ENCODE measurements at regions not wholly inside any gene's neighbourhood (a gene's known extent, or its start where the extent isn't known, plus 50 kb on each side); places are given as distances from the start of the nearest gene placed in this dataset.

DNA sequence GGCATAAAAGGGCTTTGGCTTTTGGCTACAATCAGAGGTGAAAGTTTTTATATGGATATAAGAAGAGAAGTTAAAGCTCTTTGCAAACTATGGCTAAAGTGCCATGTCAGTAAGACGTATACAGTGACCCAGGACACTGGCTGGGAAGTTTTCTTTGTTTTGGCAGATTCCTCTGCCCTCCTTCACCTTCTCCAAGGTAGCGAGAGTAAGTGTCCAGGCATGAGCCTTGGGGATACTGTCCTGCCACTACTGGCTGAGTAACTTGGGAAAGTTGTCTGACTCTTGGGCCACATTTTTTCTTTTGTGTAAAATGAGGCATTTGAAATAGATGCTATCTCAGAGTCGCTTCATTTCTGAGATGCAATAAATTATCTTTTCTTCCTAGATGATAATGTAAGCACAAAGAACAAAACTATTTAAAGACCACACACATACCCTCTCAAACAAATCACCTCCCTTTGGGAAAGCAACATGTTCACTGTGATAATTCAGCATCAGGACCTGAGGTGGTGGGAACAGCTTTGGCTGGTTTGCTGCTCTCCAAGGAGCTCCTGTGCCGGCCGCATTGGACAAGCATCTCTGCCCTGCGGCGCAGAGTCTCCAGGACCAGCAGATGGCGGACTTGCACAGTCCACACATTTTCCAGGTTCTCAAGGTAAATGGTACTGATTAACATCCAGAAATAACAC lies 106.3 kb downstream of the PTCSC3 start:
- peak overlapping the region; percentile 43; the same call in 1 of the 2 replicates for H3K4me2 ChIP-seq (ENCODE audit: low read length)
- no peaks in the 10 kb centered on the region for H3K36me3 ChIP-seq (ENCODE audit: control insufficient read depth in 1 of 2, insufficient read depth in 2 of 2, low read length in 2 of 2)
- H3K27ac ChIP-seq (ENCODE audit: low read depth, low read length): no peak overlapping the region
- DNase-seq (ENCODE audit: low read depth, low spot score): peak; percentile 55
- no peak overlapping the region for H3K4me3 ChIP-seq (replicated peaks in 1 of 2; ENCODE audit: low read depth in 1 of 2, low read length in 2 of 2)
- H3K79me2 ChIP-seq (ENCODE audit: insufficient read depth, low read length): no peaks in the 10 kb centered on the region
- no TSS peak for BruUV-seq (replicated peaks)
- H3K27me3 ChIP-seq (ENCODE audit: insufficient read depth, low read length): no peaks in the 10 kb centered on the region
- no peaks in the 10 kb centered on the region for H4K20me1 ChIP-seq (ENCODE audit: insufficient read depth)
- H3K9me3 ChIP-seq (ENCODE audit: control insufficient read depth in 1 of 2, insufficient read depth in 1 of 2, low read depth in 1 of 2, low read length in 2 of 2): no peaks in the 10 kb centered on the region
- no peak overlapping the region for H3K9ac ChIP-seq (ENCODE audit: low read length)
- TF ChIP-seq RAD21 (IDR thresholded peaks at IDR 0.05; ENCODE audit: low read depth) (peak; percentile 80), CEBPB (IDR thresholded peaks at IDR 0.05; ENCODE audit: low read depth) (no peak)
- TF ChIP-seq, protein P1, sequence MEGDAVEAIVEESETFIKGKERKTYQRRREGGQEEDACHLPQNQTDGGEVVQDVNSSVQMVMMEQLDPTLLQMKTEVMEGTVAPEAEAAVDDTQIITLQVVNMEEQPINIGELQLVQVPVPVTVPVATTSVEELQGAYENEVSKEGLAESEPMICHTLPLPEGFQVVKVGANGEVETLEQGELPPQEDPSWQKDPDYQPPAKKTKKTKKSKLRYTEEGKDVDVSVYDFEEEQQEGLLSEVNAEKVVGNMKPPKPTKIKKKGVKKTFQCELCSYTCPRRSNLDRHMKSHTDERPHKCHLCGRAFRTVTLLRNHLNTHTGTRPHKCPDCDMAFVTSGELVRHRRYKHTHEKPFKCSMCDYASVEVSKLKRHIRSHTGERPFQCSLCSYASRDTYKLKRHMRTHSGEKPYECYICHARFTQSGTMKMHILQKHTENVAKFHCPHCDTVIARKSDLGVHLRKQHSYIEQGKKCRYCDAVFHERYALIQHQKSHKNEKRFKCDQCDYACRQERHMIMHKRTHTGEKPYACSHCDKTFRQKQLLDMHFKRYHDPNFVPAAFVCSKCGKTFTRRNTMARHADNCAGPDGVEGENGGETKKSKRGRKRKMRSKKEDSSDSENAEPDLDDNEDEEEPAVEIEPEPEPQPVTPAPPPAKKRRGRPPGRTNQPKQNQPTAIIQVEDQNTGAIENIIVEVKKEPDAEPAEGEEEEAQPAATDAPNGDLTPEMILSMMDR (IDR thresholded peaks at IDR 0.05 in 2 of 3, conservative IDR thresholded peaks at IDR 0.05 in 1 of 3; ENCODE audit: borderline replicate concordance in 1 of 3, insufficient read depth in 1 of 3, low read depth in 2 of 3, low read length in 2 of 3): peak; percentile 59 to 96 (median 89); a peak in 5 of 6 replicates
- ChIA-PET CTCF (interaction anchor here (0.6 to 3.7 kb wide), 49 partner anchors 7 to 1080 kb away, joined by 3 to 62 read pairs (median 4); no protein-coding TSS in a partner anchor), POLR2A (interaction anchor here (0.7 to 1.5 kb wide), 2 partner anchors 483 to 958 kb away, joined by 3 to 4 read pairs; no protein-coding TSS in a partner anchor), RAD21 (ENCODE audit: low non-redundant PET in 1 of 2, low total read pairs in 2 of 2, uncharacterized antibody in 2 of 2, unreplicated experiment in 2 of 2) (interaction anchor here (0.8 to 2.1 kb wide), 8 partner anchors 21 to 872 kb away, joined by 3 to 8 read pairs (median 6); no protein-coding TSS in a partner anchor)
- H3K4me1 ChIP-seq (ENCODE audit: control insufficient read depth in 1 of 2, insufficient read depth in 2 of 2, low read length in 2 of 2): peaks cover 12 to 17% of the 10 kb centered on the region in 2 experiments
- H3K9me2 ChIP-seq (ENCODE audit: insufficient read depth): no peaks in the 10 kb centered on the region
- H2AFZ ChIP-seq (ENCODE audit: low read depth, low read length, poor library complexity, severe bottlenecking): peak overlapping the region; percentile 71
- intact Hi-C loops (cut with micrococcal nuclease): loop anchor here (1.0 to 5.0 kb wide), 5 partner anchors 304 to 1077 kb away; no protein-coding TSS in a partner anchor
- peak; percentile 82 for ATAC-seq

DNA sequence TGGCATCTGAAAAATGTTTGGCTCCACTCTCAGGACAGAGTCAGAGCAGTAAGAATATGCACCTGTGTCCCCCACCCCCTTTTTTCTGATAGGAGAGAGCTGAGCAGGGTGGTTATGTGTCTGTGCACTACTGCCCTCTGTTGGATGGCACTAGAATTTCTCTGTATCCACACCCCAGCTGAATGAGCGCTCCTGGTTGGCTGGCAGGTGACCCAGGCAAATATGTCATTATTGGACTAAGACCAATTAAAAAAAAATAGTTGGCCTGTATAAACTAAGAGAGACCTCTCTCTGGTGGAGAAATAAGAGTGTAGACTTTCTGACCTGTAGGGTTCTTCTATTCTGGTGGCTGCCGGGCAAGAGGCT lies 107.0 kb downstream of the PTCSC3 start:
- Histone ChIP-seq H3K36me3 (ENCODE audit: control insufficient read depth in 1 of 2, insufficient read depth in 2 of 2, low read length in 2 of 2) (no peaks in the 10 kb centered on the region), H2AFZ (ENCODE audit: low read depth, low read length, poor library complexity, severe bottlenecking) (peak overlapping the region; percentile 71), H3K27ac (ENCODE audit: low read depth, low read length) (no peak overlapping the region), H3K9me3 (ENCODE audit: control insufficient read depth in 1 of 2, insufficient read depth in 1 of 2, low read depth in 1 of 2, low read length in 2 of 2) (no peaks in the 10 kb centered on the region), H3K9ac (ENCODE audit: low read length) (no peak overlapping the region), H3K79me2 (ENCODE audit: insufficient read depth, low read length) (no peaks in the 10 kb centered on the region), H4K20me1 (ENCODE audit: insufficient read depth) (no peaks in the 10 kb centered on the region), H3K4me1 (ENCODE audit: control insufficient read depth in 1 of 2, insufficient read depth in 2 of 2, low read length in 2 of 2) (peaks cover 12 to 17% of the 10 kb centered on the region in 2 experiments), H3K27me3 (ENCODE audit: insufficient read depth, low read length) (no peaks in the 10 kb centered on the region), H3K9me2 (ENCODE audit: insufficient read depth) (no peaks in the 10 kb centered on the region), H3K4me3 (replicated peaks in 1 of 2; ENCODE audit: low read depth in 1 of 2, low read length in 2 of 2) (no peak overlapping the region), H3K4me2 (ENCODE audit: low read length) (peak overlapping the region; percentile 43)
- no TSS peak for BruUV-seq (replicated peaks)
- CTCF ChIA-PET: interaction anchor here (0.6 to 3.7 kb wide), 47 partner anchors 8 to 1080 kb away, joined by 3 to 62 read pairs (median 5); no protein-coding TSS in a partner anchor
- DNase-seq (ENCODE audit: low read depth, low spot score) (peak; percentile 62), ATAC-seq (peak; percentile 91)
- POLR2A ChIA-PET: interaction anchor here (1.5 kb wide), 1 partner anchor 484 kb away, joined by 4 read pairs; no protein-coding TSS in a partner anchor
- intact Hi-C loops (cut with micrococcal nuclease): loop anchor here (2.0 kb wide), 1 partner anchor 189 kb away; no protein-coding TSS in a partner anchor
- RAD21 ChIA-PET (ENCODE audit: low non-redundant PET in 1 of 2, low total read pairs in 2 of 2, uncharacterized antibody in 2 of 2, unreplicated experiment in 2 of 2): interaction anchor here (1.2 to 2.1 kb wide), 6 partner anchors 22 to 873 kb away, joined by 3 to 8 read pairs (median 6); no protein-coding TSS in a partner anchor
- TF ChIP-seq TCF7L2 (IDR thresholded peaks at IDR 0.05; ENCODE audit: borderline replicate concordance, extremely low read depth, insufficient read depth, insufficient read length) (no peak), JUND (IDR thresholded peaks at IDR 0.05) (no peak), CBX3 (IDR thresholded peaks at IDR 0.05; ENCODE audit: low read depth) (no peak), SP1 (IDR thresholded peaks at IDR 0.05; ENCODE audit: low read depth) (no peak), FOSL1 (IDR thresholded peaks at IDR 0.05; ENCODE audit: low read depth) (no peak), EZH2phosphoT487 (IDR thresholded peaks at IDR 0.05; ENCODE audit: borderline replicate concordance) (no peak), RAD21 (IDR thresholded peaks at IDR 0.05; ENCODE audit: low read depth) (peak; percentile 52)
- TF ChIP-seq, protein P1 (IDR thresholded peaks at IDR 0.05 in 2 of 3, conservative IDR thresholded peaks at IDR 0.05 in 1 of 3; ENCODE audit: borderline replicate concordance in 1 of 3, insufficient read depth in 1 of 3, low read depth in 2 of 3, low read length in 2 of 3): peak; percentile 45 to 80 (median 79); a peak in 5 of 6 replicates
- TF ChIP-seq, protein P2, sequence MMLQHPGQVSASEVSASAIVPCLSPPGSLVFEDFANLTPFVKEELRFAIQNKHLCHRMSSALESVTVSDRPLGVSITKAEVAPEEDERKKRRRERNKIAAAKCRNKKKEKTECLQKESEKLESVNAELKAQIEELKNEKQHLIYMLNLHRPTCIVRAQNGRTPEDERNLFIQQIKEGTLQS (IDR thresholded peaks at IDR 0.05): no peak

Data from HCT116 (cell line).